ENCODE measurements at regions not wholly inside any gene's neighbourhood (a gene's known extent, or its start where the extent isn't known, plus 50 kb on each side); places are given as distances from the start of the nearest gene placed in this dataset.
"Not testable (repeated sequence)": the region's sequence is repeated elsewhere in the genome, so short reads cannot be mapped to it uniquely, and the experiment has no call there.

DNA sequence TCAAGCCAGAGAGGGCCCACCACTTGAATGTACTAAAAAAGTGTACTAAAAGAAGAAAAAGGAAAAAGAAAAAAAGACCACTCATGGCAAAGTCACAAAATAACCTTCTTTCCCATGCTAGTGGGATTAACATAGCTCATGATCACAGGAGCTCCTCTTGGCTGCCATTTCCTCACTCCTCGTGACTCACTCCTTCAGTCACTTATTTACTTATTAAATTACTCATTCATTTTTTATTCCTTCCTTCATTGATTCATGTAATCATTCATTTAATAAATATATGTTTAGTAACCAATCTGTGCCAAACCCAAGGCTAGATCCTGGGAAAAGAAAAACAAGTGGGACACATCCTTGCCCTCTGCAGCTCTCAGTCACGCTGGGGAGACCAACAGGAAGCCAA, 300.5 kb downstream of the INSIG2 start:
- no peak for DNase-seq (ENCODE audit: low read depth in 2 of 2)

DNA sequence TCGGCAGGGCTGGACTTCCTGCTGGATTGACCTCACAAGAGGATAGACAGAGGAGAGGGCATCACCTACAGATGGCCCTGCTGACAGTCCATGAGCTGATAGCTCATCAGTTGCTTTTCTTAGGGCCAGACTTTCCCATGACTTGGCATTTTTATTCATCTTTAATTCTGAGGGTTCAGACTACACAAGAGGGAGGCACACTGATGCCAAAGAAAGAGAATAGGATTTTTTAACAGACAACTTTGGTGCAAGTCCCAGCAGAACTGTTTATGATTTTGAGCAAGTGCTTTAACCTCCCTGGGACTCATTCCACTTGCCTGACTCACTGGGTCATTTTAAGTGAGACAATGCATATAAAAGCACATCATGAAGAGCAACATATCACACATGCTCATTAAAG, 299.2 kb downstream of the INSIG2 start:
- no peak for DNase-seq (ENCODE audit: low read depth in 2 of 2)

GRCh38 chr2:118386641-118387302, 298.5 kb downstream of the INSIG2 start:
- DNase-seq (ENCODE audit: low read depth in 2 of 2): no peak

- no peak for DNase-seq (ENCODE audit: low read depth in 2 of 2)
Measured at GRCh38 chr2:118380915-118381653, 292.8 kb downstream of the INSIG2 start.

- DNase-seq (ENCODE audit: low read depth in 2 of 2): no peak
Measured at GRCh38 chr2:118375907-118376485, 287.7 kb downstream of the INSIG2 start.

GRCh38 chr2:118374974-118375755, 286.9 kb downstream of the INSIG2 start:
- DNase-seq (ENCODE audit: low read depth in 2 of 2): no peak

DNA sequence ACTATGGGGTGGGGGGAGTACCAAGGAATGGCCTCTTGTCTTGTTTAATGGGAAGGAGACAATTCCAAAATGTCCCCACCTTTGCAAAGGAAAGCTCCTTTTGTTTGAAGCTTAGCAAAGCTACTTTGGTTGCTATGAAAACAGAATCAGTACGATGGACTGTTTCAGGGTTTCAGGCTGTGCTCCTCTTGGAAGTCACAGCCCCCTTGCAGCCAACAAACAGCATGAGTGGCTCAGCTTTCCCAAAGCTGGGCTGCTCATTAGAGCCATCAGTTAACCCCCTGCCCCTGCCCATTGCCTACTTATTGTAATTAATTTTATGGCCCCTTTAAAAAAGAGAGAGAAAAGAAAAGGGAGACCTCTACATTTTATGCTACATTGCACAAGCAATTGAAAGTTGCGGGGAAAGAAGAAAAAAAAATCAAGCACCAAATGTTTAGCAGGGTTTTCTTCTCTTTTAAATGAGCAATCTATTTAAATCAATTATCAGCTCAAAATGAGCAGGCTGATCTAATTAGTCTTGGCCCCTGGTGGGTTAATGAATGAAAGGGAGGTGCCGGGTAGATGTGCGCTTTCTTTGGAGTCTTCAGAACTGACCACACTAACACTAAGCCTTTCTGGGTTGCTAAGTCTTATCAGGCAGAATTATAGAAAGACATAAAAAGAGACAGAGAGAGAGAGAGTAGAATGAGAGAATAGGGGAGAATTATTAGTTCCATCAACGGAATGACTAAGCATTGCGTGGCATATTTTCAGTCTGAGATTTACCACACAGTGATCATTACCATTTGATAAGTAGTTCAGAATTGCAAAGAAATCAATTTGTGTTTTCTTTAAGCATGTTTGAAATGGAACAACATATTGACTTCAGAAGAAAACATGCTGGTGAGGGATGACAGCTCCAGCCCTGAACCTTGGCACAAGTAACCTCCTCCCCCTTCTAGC, 284.9 kb downstream of the INSIG2 start:
- no peak for DNase-seq (ENCODE audit: low read depth in 2 of 2)

GRCh38 chr2:118371515-118371914, 283.2 kb downstream of the INSIG2 start:
- DNase-seq (ENCODE audit: low read depth in 2 of 2): no peak

DNA sequence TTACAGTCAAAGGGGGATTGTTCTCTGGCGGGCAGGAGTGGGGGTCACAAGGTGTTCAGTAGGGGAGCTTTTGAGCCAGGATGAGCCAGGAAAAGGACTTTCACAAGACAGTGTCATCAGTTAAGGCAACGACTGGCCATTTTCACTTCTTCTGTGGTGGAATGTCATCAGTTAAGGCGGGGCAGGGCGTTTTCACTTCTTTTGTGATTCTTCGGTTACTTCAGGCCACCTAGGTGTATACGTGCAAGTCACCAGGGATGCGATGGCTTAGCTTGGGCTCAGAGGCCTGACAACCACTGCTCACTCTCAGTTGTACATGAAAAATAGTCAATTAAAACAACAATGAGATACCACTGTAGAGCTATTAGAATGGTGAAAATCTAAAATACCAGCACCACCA, 281.2 kb downstream of the INSIG2 start:
- DNase-seq (ENCODE audit: low read depth in 2 of 2): not testable (repeated sequence)

GRCh38 chr2:118363604-118364003, 275.3 kb downstream of the INSIG2 start:
- DNase-seq (ENCODE audit: low read depth in 2 of 2): no peak

- DNase-seq (ENCODE audit: low read depth in 2 of 2): no peak
Measured at GRCh38 chr2:118356051-118356450, 267.8 kb downstream of the INSIG2 start.

GRCh38 chr2:118351796-118352195, 263.5 kb downstream of the INSIG2 start:
- DNase-seq (ENCODE audit: low read depth in 2 of 2): no peak

GRCh38 chr2:118350621-118351020, 262.4 kb downstream of the INSIG2 start:
- DNase-seq (ENCODE audit: low read depth in 2 of 2): no peak

DNA sequence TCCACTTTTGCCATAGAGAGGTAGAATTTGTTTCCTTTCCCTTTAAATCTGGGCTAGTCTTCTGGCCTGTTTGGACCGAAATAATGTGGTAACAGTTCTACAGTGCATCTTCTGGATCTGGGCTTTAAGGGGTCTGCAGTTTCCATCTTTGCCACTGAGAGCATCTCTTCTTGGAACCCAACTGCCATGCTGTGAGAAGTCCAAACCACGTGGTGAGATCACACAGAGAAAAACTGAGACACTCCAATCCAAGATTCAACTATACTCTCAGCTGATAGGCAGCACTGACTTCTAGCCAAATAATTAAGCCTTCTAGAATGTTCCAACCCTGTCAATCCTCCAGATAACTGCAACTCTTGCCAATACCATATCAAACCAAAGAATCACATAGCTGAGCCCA, 261.1 kb downstream of the INSIG2 start:
- DNase-seq (ENCODE audit: low read depth in 2 of 2): no peak

DNA sequence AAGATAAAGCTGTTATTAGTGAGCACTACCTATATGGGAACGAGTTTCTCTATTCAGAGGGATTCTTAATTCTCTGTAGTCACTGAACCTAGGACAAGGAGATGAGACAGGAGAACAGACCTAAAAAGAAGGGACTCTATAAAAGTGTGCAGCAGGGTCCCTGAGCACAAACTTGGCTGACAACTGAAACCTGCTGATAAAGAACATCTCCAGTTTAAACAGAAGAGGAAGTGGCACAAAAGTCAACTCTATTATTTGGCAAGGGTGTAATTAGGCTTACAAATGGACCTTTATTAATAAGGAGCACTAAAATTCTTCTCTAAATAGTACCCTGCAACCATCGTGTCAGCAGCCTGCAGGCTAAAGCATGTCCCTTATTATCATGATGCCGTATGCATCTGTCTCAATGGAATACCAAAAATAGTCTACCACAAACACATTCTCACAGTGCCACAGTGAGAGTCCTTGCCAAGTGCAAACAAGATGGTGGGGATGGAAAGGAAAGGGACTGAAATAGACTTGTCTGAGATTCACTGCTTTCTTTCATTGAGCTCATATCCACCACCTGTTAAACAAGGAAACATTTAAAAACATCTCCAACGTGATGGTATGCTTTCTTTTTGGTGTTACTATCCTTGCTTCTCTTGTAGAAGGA, 260.2 kb downstream of the INSIG2 start:
- no peak for DNase-seq (ENCODE audit: low read depth in 2 of 2)

DNA sequence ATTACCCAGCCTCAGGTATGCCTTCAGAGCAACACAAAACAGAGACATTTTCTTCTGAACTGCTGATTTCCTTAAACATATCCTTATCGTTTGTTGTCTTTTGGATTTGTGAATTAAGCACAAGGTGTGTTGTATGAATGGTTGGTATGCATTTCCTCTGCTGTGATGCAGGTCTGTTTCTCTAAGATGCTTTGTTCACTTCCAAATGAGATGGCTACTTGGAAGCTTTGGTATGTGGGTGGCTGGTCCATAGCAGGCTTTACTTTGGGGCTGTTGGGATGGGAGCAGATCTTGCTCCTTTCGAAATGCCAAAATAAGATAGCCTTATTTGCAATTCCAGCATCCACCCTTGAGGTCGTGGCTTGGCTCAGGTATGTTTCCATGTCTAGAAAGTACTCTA, 257.2 kb downstream of the INSIG2 start:
- no peak for DNase-seq (ENCODE audit: low read depth in 2 of 2)

GRCh38 chr2:118340103-118340502, 251.8 kb downstream of the INSIG2 start:
- DNase-seq (ENCODE audit: low read depth in 2 of 2): no peak

- no peak for DNase-seq (ENCODE audit: low read depth in 2 of 2)
Measured at GRCh38 chr2:118339386-118339785, 251.1 kb downstream of the INSIG2 start.

DNA sequence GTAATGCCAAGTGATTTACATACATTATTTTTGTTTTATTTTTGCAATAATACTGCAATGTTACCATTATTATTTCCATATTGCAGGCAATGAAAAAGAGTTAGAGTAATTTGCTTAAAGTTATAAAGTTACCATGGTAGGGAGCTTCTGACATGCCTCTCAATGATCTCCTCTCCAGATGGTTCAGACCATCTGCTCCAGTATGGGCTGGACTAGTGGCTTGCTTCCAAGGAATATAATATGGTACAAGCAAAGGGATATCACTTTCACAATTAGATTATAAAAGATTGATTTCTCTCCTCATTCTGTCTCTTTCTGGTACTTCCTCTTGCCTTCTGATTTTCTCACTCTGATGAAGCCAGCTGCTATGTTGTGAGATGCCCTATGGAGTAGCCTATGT, 245.4 kb downstream of the INSIG2 start:
- DNase-seq (ENCODE audit: low read depth in 2 of 2): no peak

DNA sequence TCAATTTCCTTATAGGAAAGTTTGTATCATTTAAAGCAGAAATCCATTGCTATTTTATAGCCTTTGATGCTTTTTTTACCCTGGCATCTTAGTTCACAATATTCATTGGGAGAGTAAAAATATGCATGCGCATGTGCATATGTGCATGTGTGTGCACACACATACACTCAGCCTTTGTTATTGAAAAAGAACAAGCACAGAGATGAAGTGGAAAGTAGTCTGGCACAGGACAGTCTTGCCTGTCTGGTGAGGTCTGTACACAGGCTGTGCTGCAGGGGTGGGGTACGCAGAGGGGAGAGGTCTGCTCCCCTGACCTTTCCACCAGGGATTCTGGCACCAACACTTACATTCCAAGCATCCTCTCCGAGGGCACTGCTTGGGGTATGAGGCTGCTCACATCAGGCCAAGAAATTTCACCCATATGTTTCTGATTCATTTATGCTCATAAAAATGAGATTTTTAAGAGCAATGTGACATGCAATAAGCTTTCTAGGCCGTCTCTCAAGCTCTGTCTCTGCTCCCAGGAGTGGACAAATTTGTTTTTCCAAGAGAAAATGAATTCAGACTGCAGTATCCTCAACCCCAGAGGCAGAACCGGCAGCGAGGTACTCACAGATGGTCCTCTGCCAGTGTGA, 237.2 kb downstream of the INSIG2 start:
- DNase-seq (ENCODE audit: low read depth in 2 of 2): no peak
